K562 (cell line): ENCODE measurements at regions not wholly inside any gene's neighbourhood (a gene's known extent, or its start where the extent isn't known, plus 50 kb on each side); places are given as distances from the start of the nearest gene placed in this dataset.

ENCODE experiments used
- ATAC-seq: fragments of 200-7000 bp; cut with Tn5 transposase; 3 replicates; pipeline ENCODE4 v1.9.1; 2020; ENCODE audit warnings: moderate library complexity
- BruUV-seq: library from RNA; stranded (reverse); fragments of 400-500 nt; replicated peaks from 2 replicates; lab custom pipeline; 2021; lab: Mats Ljungman, UMichigan
- CTCF ChIA-PET: fragments of 300-600 bp; formaldehyde crosslinking; extraction: SDS; loops from one replicate; lab custom pipeline; 2021; ENCODE audit warnings: low intra/inter-chr PET ratio; lab: Yijun Ruan, JAX
- POLR2A ChIA-PET: fragments of 300-600, 350-650 bp; sonication (Branson Sonifier 250); formaldehyde crosslinking; extraction: SDS; loops from one replicate; lab custom pipeline; 2021; ENCODE audit warnings: antibody characterized with exemption, inconsistent platforms; lab: Yijun Ruan, JAX
- DNase-seq, 4 experiments: peaks; one replicate each; pipeline versions ENCODE4 v3.0.0 to v3.0.0-alpha.2; 2011 to 2018; ENCODE audit warnings: low spot score in 3 of 4, mixed read lengths in 3 of 4; ENCODE audit errors: extremely low read depth in 1 of 4
- FAIRE-seq: peaks from 2 replicates; lab custom pipeline; 2011; peaks lifted over from hg19 to GRCh38; lab: Jason Lieb, UNC
- H2AFZ ChIP-seq: 2 replicates; pipeline ENCODE4 v1.6.0; 2011; ENCODE audit warnings: low read depth, low read length, control low read depth, inconsistent platforms
- H3K27ac ChIP-seq: fragments of 200-600 bp; 3 replicates; pipeline ENCODE4 v1.8.0; 2011; ENCODE audit warnings: low read depth, mild to moderate bottlenecking, control low read depth, inconsistent platforms, low read length, moderate library complexity, mixed read lengths; ENCODE audit errors: extremely low read depth
- H3K27me3 ChIP-seq, 2 experiments: fragments of 300-600 bp in 1 of 2; 2 replicates in 1 of 2; 3 replicates in 1 of 2; pipeline versions ENCODE4 v1.6.0 to v1.8.0; 2011; ENCODE audit warnings: inconsistent platforms in 2 of 2, low read length in 2 of 2, mild to moderate bottlenecking in 1 of 2, mixed read lengths in 1 of 2, moderate library complexity in 1 of 2; ENCODE audit not compliant: control insufficient read depth in 2 of 2, insufficient read depth in 2 of 2
- H3K36me3 ChIP-seq: fragments of 300-600 bp; 3 replicates; pipeline ENCODE4 v1.8.0; 2011; ENCODE audit warnings: mild to moderate bottlenecking, low read length, inconsistent platforms; ENCODE audit not compliant: control insufficient read depth, insufficient read depth
- H3K4me1 ChIP-seq, 2 experiments: fragments of 200-600 bp in 1 of 2; replicated peaks in 1 of 2; 2 replicates in 1 of 2; 3 replicates in 1 of 2; pipeline versions ENCODE4 v1.5.1 to v1.8.0; 2011; ENCODE audit warnings: inconsistent platforms in 2 of 2, low read length in 2 of 2, mild to moderate bottlenecking in 1 of 2, mixed read lengths in 1 of 2, moderate library complexity in 1 of 2; ENCODE audit not compliant: control insufficient read depth in 2 of 2, insufficient read depth in 2 of 2
- H3K4me2 ChIP-seq: 2 replicates; pipeline ENCODE4 v1.6.1; 2011; ENCODE audit warnings: low read length, control low read depth, inconsistent platforms, mixed read lengths; ENCODE audit not compliant: insufficient read depth
- H3K4me3 ChIP-seq: fragments of 200-600 bp; sonication (generic), shearing (Covaris generic); 2 replicates; pipeline ENCODE4 v1.5.1; 2016; ENCODE audit warnings: control low read depth, inconsistent platforms
- H3K79me2 ChIP-seq: fragments of 200-600 bp; 3 replicates; pipeline ENCODE4 v1.8.0; 2011; ENCODE audit warnings: low read length, inconsistent platforms; ENCODE audit not compliant: control insufficient read depth, insufficient read depth
- H3K9ac ChIP-seq, 2 experiments: 2 replicates each; pipeline versions ENCODE4 v1.6.0 to v1.6.1; 2011; ENCODE audit warnings: low read depth in 2 of 2, low read length in 2 of 2, control low read depth in 1 of 2, inconsistent platforms in 1 of 2, mild to moderate bottlenecking in 1 of 2, mixed read lengths in 1 of 2; ENCODE audit not compliant: insufficient read depth in 1 of 2
- H3K9me1 ChIP-seq: one replicate; pipeline ENCODE4 v1.6.0; 2011; ENCODE audit warnings: inconsistent platforms, mild to moderate bottlenecking, low read length, moderate library complexity; ENCODE audit not compliant: control insufficient read depth, insufficient read depth
- H3K9me3 ChIP-seq: replicated peaks from 2 replicates; pipeline ENCODE4 v1.5.1; 2011; ENCODE audit warnings: low read depth, low read length, inconsistent platforms; ENCODE audit not compliant: control insufficient read depth, insufficient read depth
- H4K20me1 ChIP-seq: replicated peaks from 2 replicates; pipeline ENCODE4 v1.6.1; 2011; ENCODE audit warnings: low read length, inconsistent platforms, mixed read lengths; ENCODE audit not compliant: control insufficient read depth, insufficient read depth
- BRD4 ChIP-seq: fragments of 200-600 bp; sonication (generic); IDR thresholded peaks from 2 replicates; pipeline ENCODE4 v1.6.1; 2017; ENCODE audit warnings: inconsistent platforms
- CBFB ChIP-seq: sonication (generic); formaldehyde crosslinking; IDR thresholded peaks from 2 replicates; pipeline ENCODE4 v1.4.0; 2020; ENCODE audit warnings: mild to moderate bottlenecking, missing genetic modification reagents
- FOXP4 ChIP-seq: sonication (generic); formaldehyde crosslinking; IDR thresholded peaks from 2 replicates; pipeline ENCODE4 v1.8.0; 2022; ENCODE audit warnings: mild to moderate bottlenecking, missing genetic modification reagents, borderline replicate concordance
- HNRNPLL ChIP-seq: fragments of 200-400 bp; formaldehyde crosslinking; IDR thresholded peaks from 2 replicates; pipeline ENCODE4 v1.6.1; 2017; ENCODE audit warnings: low read length, low read depth, mild to moderate bottlenecking; ENCODE audit not compliant: poor library complexity, severe bottlenecking
- ILF3 ChIP-seq: fragments of 450-650 bp; IDR thresholded peaks from 2 replicates; pipeline ENCODE4 v1.6.1; 2018; ENCODE audit warnings: antibody characterized with exemption, mild to moderate bottlenecking, moderate library complexity, borderline replicate concordance
- MTA2 ChIP-seq: fragments of 450-650 bp; IDR thresholded peaks from 2 replicates; pipeline ENCODE4 v1.6.1; 2016; ENCODE audit warnings: low read depth
- NELFE ChIP-seq: IDR thresholded peaks from 2 replicates; pipeline ENCODE4 v1.6.1; 2011; ENCODE audit warnings: mild to moderate bottlenecking; ENCODE audit not compliant: insufficient read depth, insufficient read length
- PCBP1 ChIP-seq: fragments of 200-400 bp; formaldehyde crosslinking; IDR thresholded peaks from 2 replicates; pipeline ENCODE4 v1.6.1; 2018; ENCODE audit warnings: mild to moderate bottlenecking, low read depth, low read length; ENCODE audit not compliant: poor library complexity, severe bottlenecking
- PML ChIP-seq: IDR thresholded peaks from 2 replicates; pipeline ENCODE4 v1.6.1; 2012; ENCODE audit warnings: low read length, inconsistent platforms
- SIRT6 ChIP-seq: IDR thresholded peaks from one replicate; pipeline ENCODE4 v1.6.1; 2012; ENCODE audit warnings: low read depth, mild to moderate bottlenecking, control low read depth, inconsistent platforms, low read length, moderate library complexity
- YY1 ChIP-seq, 3 experiments: IDR thresholded peaks; 2 replicates each; pipeline ENCODE4 v1.6.1; 2011; ENCODE audit warnings: low read length in 2 of 3, mild to moderate bottlenecking in 2 of 3, moderate library complexity in 2 of 3, borderline replicate concordance in 1 of 3, control low read depth in 1 of 3, low read depth in 1 of 3; ENCODE audit not compliant: insufficient read depth in 3 of 3, insufficient replicate concordance in 2 of 3, control insufficient read depth in 1 of 3, insufficient read length in 1 of 3; ENCODE audit errors: extremely low read depth in 1 of 3
- ZBTB5 ChIP-seq: fragments of 450-650 bp; IDR thresholded peaks from 2 replicates; pipeline ENCODE4 v1.6.1; 2017; ENCODE audit warnings: antibody characterized with exemption
- ZNF592 ChIP-seq: fragments of 450-650 bp; IDR thresholded peaks from 2 replicates; pipeline ENCODE4 v1.6.1; 2017; ENCODE audit warnings: antibody characterized with exemption, mild to moderate bottlenecking
- in situ Hi-C: fragments of 300-500 bp; cut with MboI; formaldehyde crosslinking; loops from 4 replicates; pipeline ENCODE4 v1.15.0; 2018; ENCODE audit warnings: inconsistent platforms, mixed read lengths
- intact Hi-C: fragments of 100-400 bp; cut with micrococcal nuclease; formaldehyde crosslinking; loops from 2 replicates; pipeline ENCODE4 v1.14.2; 2022

GRCh38 chr2:175631245-175631623 lies 370.8 kb downstream of the LNPK start:
- Histone ChIP-seq H3K9me3 (no peaks in the 10 kb centered on the region), H2AFZ (no peak overlapping the region), H3K9me1 (no peaks in the 10 kb centered on the region), H4K20me1 (no peaks in the 10 kb centered on the region), H3K4me1 (no peaks in the 10 kb centered on the region), H3K79me2 (no peaks in the 10 kb centered on the region), H3K9ac (no peak overlapping the region), H3K4me2 (no peak overlapping the region), H3K27me3 (peaks cover 0 to 4% of the 10 kb centered on the region in 2 experiments; a peak in 2 of 5 replicates), H3K27ac (no peak overlapping the region), H3K36me3 (no peaks in the 10 kb centered on the region), H3K4me3 (no peak overlapping the region)
- no peak for ATAC-seq
- intact Hi-C loops = no loop called here
- no peak for DNase-seq
- BruUV-seq = no TSS peak
- ChIA-PET POLR2A (no interaction called here), CTCF (no interaction called here)
- in situ Hi-C loops = no loop called here
- no peak for FAIRE-seq
- TF ChIP-seq BRD4 = no peak
- TF ChIP-seq CBFB (CRISPR knock-in tag) = no peak
- no peak for TF ChIP-seq ZNF592
- no peak for TF ChIP-seq ILF3
- no peak for TF ChIP-seq NELFE
- no peak for TF ChIP-seq YY1 (IDR thresholded peaks at IDR 0.05; ENCODE audit: borderline replicate concordance in 1 of 3, control insufficient read depth in 1 of 3, extremely low read depth in 1 of 3, insufficient read depth in 3 of 3, insufficient read length in 1 of 3, insufficient replicate concordance in 2 of 3, low read depth in 1 of 3, low read length in 2 of 3)
- no peak for TF ChIP-seq PML
- TF ChIP-seq SIRT6 = no peak
- no peak for TF ChIP-seq ZBTB5
- no peak for TF ChIP-seq PCBP1
- no peak for TF ChIP-seq HNRNPLL
- no peak for TF ChIP-seq MTA2
- no peak for TF ChIP-seq FOXP4 (CRISPR knock-in tag)
